CD14-positive monocyte (primary cell): ENCODE measurements at regions not wholly inside any gene's neighbourhood (a gene's known extent, or its start where the extent isn't known, plus 50 kb on each side); places are given as distances from the start of the nearest gene placed in this dataset.

Experiments used
- DNase-seq, 3 donors: peaks; one replicate each; pipeline ENCODE4 v3.0.0-alpha.2; 2011 to 2022
- H2AFZ ChIP-seq: 2 replicates; pipeline ENCODE4 v1.6.0; 2012; ENCODE audit warnings: mild to moderate bottlenecking, low read depth, low read length, inconsistent platforms; ENCODE audit not compliant: insufficient read depth, poor library complexity, severe bottlenecking
- H3K27ac ChIP-seq, 2 donors: 1 replicate in 1 of 2; 2 replicates in 1 of 2; pipeline ENCODE4 v1.5.1; 2012 to 2013; ENCODE audit warnings: low read length in 2 of 2, control low read depth in 1 of 2, inconsistent platforms in 1 of 2, low read depth in 1 of 2, mild to moderate bottlenecking in 1 of 2
- H3K27me3 ChIP-seq, 2 donors: one replicate each; pipeline versions ENCODE4 v1.6.0 to v1.6.1; 2011 to 2013; ENCODE audit warnings: low read length in 2 of 2; ENCODE audit not compliant: control insufficient read depth in 2 of 2, insufficient read depth in 2 of 2
- H3K36me3 ChIP-seq, 2 donors: replicated peaks in 1 of 2; 1 replicate in 1 of 2; 2 replicates in 1 of 2; pipeline versions ENCODE4 v1.5.1 to v1.6.1; 2012 to 2013; ENCODE audit warnings: low read length in 2 of 2, control low read depth in 1 of 2, inconsistent platforms in 1 of 2, mild to moderate bottlenecking in 1 of 2; ENCODE audit not compliant: insufficient read depth in 2 of 2, control insufficient read depth in 1 of 2
- H3K4me1 ChIP-seq, 2 donors: 1 replicate in 1 of 2; 2 replicates in 1 of 2; pipeline versions ENCODE4 v1.5.1 to v1.6.1; 2012 to 2013; ENCODE audit warnings: low read length in 2 of 2, control low read depth in 1 of 2, inconsistent platforms in 1 of 2, mild to moderate bottlenecking in 1 of 2, moderate library complexity in 1 of 2; ENCODE audit not compliant: insufficient read depth in 2 of 2, control insufficient read depth in 1 of 2
- H3K4me2 ChIP-seq: replicated peaks from 2 replicates; pipeline ENCODE3; 2012; ENCODE audit warnings: low read length, moderate library complexity, mild to moderate bottlenecking; ENCODE audit not compliant: poor library complexity, severe bottlenecking; ENCODE audit errors: extremely low read depth
- H3K4me3 ChIP-seq, 3 experiments: fragments of 200-600 bp in 1 of 3; sonication (generic) in 1 of 3; replicated peaks in 1 of 3; 1 replicate in 2 of 3; 2 replicates in 1 of 3; pipeline ENCODE4 v1.5.1; 2011 to 2013; ENCODE audit warnings: low read length in 3 of 3, mild to moderate bottlenecking in 3 of 3, control low read depth in 2 of 3, low read depth in 2 of 3, inconsistent platforms in 1 of 3, moderate library complexity in 1 of 3
- H3K79me2 ChIP-seq: 2 replicates; pipeline ENCODE4 v1.6.0; 2012; ENCODE audit warnings: mild to moderate bottlenecking, control low read depth, inconsistent platforms, low read length, moderate library complexity; ENCODE audit not compliant: insufficient read depth
- H3K9ac ChIP-seq: 2 replicates; pipeline ENCODE4 v1.6.0; 2017; ENCODE audit warnings: low read length, mild to moderate bottlenecking; ENCODE audit not compliant: insufficient read depth, poor library complexity, severe bottlenecking
- H3K9me3 ChIP-seq, 2 donors: replicated peaks in 1 of 2; 1 replicate in 1 of 2; 2 replicates in 1 of 2; pipeline versions ENCODE4 v1.5.1 to v1.6.1; 2012 to 2013; ENCODE audit warnings: low read length in 2 of 2, control low read depth in 1 of 2; ENCODE audit not compliant: control insufficient read depth in 1 of 2, insufficient read depth in 1 of 2
- H4K20me1 ChIP-seq: 2 replicates; pipeline ENCODE4 v1.6.0; 2012; ENCODE audit warnings: mild to moderate bottlenecking, low read length, control low read depth, moderate library complexity; ENCODE audit not compliant: insufficient read depth
- H3K27ac Mint-ChIP-seq, 7 donors: one replicate each; pipeline ENCODE4 v1.8.0; 2020; ENCODE audit warnings: mild to moderate bottlenecking in 7 of 7, mixed read lengths in 7 of 7, moderate library complexity in 6 of 7, inconsistent platforms in 2 of 7
- H3K27me3 Mint-ChIP-seq, 3 donors: one replicate each; pipeline ENCODE4 v1.8.0; 2021 to 2022; ENCODE audit warnings: low read depth in 3 of 3, mild to moderate bottlenecking in 3 of 3, mixed read lengths in 3 of 3, moderate library complexity in 3 of 3, inconsistent platforms in 1 of 3
- H3K36me3 Mint-ChIP-seq, 2 donors: one replicate each; pipeline ENCODE4 v1.8.0; 2020; ENCODE audit warnings: mixed read lengths in 2 of 2, inconsistent platforms in 1 of 2, mild to moderate bottlenecking in 1 of 2
- H3K4me1 Mint-ChIP-seq: one replicate; pipeline ENCODE4 v1.8.0; 2020; ENCODE audit warnings: mild to moderate bottlenecking, mixed read lengths
- H3K4me3 Mint-ChIP-seq, 2 donors: one replicate each; pipeline ENCODE4 v1.8.0; 2020; ENCODE audit warnings: mild to moderate bottlenecking in 2 of 2, mixed read lengths in 2 of 2, moderate library complexity in 1 of 2
- H3K9me3 Mint-ChIP-seq, 7 donors: one replicate each; pipeline ENCODE4 v1.8.0; 2020 to 2022; ENCODE audit warnings: mixed read lengths in 7 of 7, mild to moderate bottlenecking in 6 of 7, moderate library complexity in 6 of 7, inconsistent platforms in 2 of 7
- WGBS: methylation state at CpG from one replicate; pipeline ENCODE4 v1.1.5; 2013; ENCODE audit warnings: missing lambda C conversion rate; ENCODE audit not compliant: insufficient coverage; 5-methylcytosine and 5-hydroxymethylcytosine counted together
- intact Hi-C, 2 donors: fragments of 100-400 bp; cut with micrococcal nuclease; formaldehyde crosslinking; loops; one replicate each; pipeline versions ENCODE4 v1.15.0 to v1.15.1; 2023
- TF ChIP-seq, protein P1 (sequence below): fragments of 200-600 bp; IDR thresholded peaks from one replicate; pipeline ENCODE4 v1.8.0; 2022; ENCODE audit warnings: antibody characterized with exemption, mild to moderate bottlenecking

DNA sequence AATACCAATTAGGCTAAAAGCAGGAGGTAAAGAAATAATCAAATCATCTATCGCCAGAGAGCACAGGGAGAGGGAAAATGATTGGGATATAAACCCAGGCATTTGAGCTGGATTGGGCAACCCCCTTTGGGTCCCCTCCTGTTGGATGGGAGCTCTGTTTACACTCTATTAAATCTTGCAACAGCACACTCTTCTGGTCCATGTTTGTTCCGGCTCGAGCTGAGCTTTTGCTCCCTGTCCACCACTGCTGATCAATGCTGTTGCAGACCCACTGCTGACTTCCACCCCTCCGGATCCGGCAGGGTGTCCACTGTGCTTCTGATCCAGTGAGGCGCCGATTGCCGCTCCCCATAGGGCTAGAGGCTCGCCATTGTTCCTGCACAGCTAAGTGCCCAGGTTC, 493.8 kb downstream of the MATN1 start:
- DNase-seq: no peak
- Histone ChIP-seq H3K4me2 (no peak overlapping the region), H3K36me3 (no peaks in the 10 kb centered on the region), H2AFZ (no peak overlapping the region), H3K4me3 (no peak overlapping the region), H3K79me2 (no peaks in the 10 kb centered on the region), H3K27me3 (no peaks in the 10 kb centered on the region), H3K27ac (no peak overlapping the region), H4K20me1 (no peaks in the 10 kb centered on the region), H3K9ac (no peak overlapping the region), H3K4me1 (no peaks in the 10 kb centered on the region), H3K9me3 (no peaks in the 10 kb centered on the region)
- Mint-ChIP-seq H3K9me3 (peaks cover 0 to 2% (median 0%) of the 10 kb centered on the region in 7 donors), H3K36me3 (no peaks in the 10 kb centered on the region), H3K27ac (no peak overlapping the region), H3K4me1 (no peaks in the 10 kb centered on the region), H3K27me3 (peaks cover 4 to 9% (median 6%) of the 10 kb centered on the region in 3 donors), H3K4me3 (no peak overlapping the region)
- 99% methylated on average over 8 of the region's 9 CpGs for WGBS
- intact Hi-C loops: no loop called here
- TF ChIP-seq, protein P1, sequence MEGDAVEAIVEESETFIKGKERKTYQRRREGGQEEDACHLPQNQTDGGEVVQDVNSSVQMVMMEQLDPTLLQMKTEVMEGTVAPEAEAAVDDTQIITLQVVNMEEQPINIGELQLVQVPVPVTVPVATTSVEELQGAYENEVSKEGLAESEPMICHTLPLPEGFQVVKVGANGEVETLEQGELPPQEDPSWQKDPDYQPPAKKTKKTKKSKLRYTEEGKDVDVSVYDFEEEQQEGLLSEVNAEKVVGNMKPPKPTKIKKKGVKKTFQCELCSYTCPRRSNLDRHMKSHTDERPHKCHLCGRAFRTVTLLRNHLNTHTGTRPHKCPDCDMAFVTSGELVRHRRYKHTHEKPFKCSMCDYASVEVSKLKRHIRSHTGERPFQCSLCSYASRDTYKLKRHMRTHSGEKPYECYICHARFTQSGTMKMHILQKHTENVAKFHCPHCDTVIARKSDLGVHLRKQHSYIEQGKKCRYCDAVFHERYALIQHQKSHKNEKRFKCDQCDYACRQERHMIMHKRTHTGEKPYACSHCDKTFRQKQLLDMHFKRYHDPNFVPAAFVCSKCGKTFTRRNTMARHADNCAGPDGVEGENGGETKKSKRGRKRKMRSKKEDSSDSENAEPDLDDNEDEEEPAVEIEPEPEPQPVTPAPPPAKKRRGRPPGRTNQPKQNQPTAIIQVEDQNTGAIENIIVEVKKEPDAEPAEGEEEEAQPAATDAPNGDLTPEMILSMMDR: no peak

DNA sequence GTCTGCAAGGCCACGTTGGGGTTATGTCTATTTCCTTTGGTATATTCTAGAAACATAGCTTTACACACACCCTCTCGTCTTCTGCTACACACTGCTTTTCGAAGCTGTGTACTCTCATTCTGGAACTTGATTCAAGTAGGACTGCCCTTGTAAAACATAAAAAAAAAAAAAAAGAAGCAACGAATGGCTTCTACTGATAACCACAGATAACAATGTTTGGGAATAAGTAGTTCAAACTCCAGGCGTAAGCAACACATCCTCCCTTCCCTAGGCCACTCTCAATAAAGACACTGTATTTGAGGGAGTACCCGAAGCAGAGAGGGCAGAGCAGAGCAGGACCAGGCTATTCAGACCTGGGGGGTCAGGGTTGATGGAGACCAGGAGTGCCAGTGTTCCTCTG, 496.7 kb downstream of the MATN1 start:
- no peaks in the 10 kb centered on the region for H4K20me1 ChIP-seq
- TF ChIP-seq, protein P1: no peak
- intact Hi-C loops: no loop called here
- H3K4me3 ChIP-seq: no peak overlapping the region
- no peak overlapping the region for H2AFZ ChIP-seq
- H3K9me3 ChIP-seq: no peaks in the 10 kb centered on the region
- H3K27me3 Mint-ChIP-seq: peaks cover 4 to 5% (median 4%) of the 10 kb centered on the region in 3 donors
- no peaks in the 10 kb centered on the region for H3K27me3 ChIP-seq
- H3K4me2 ChIP-seq: no peak overlapping the region
- H3K27ac Mint-ChIP-seq: no peak overlapping the region
- WGBS: no CpG with 5 or more reads among the region's 6 CpGs
- H3K36me3 ChIP-seq: no peaks in the 10 kb centered on the region
- no peak overlapping the region for H3K27ac ChIP-seq
- no peak overlapping the region for H3K4me3 Mint-ChIP-seq
- peaks cover 0 to 6% (median 0%) of the 10 kb centered on the region in 7 donors for H3K9me3 Mint-ChIP-seq
- H3K4me1 Mint-ChIP-seq: no peaks in the 10 kb centered on the region
- H3K79me2 ChIP-seq: no peaks in the 10 kb centered on the region
- no peak overlapping the region for H3K9ac ChIP-seq
- H3K4me1 ChIP-seq: no peaks in the 10 kb centered on the region
- no peak for DNase-seq
- no peaks in the 10 kb centered on the region for H3K36me3 Mint-ChIP-seq
